ENCODE measurements at regions not wholly inside any gene's neighbourhood (a gene's known extent, or its start where the extent isn't known, plus 50 kb on each side); places are given as distances from the start of the nearest gene placed in this dataset.

- TF ChIP-seq, protein P1, sequence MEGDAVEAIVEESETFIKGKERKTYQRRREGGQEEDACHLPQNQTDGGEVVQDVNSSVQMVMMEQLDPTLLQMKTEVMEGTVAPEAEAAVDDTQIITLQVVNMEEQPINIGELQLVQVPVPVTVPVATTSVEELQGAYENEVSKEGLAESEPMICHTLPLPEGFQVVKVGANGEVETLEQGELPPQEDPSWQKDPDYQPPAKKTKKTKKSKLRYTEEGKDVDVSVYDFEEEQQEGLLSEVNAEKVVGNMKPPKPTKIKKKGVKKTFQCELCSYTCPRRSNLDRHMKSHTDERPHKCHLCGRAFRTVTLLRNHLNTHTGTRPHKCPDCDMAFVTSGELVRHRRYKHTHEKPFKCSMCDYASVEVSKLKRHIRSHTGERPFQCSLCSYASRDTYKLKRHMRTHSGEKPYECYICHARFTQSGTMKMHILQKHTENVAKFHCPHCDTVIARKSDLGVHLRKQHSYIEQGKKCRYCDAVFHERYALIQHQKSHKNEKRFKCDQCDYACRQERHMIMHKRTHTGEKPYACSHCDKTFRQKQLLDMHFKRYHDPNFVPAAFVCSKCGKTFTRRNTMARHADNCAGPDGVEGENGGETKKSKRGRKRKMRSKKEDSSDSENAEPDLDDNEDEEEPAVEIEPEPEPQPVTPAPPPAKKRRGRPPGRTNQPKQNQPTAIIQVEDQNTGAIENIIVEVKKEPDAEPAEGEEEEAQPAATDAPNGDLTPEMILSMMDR (IDR thresholded peaks at IDR 0.05): no peak
- TF ChIP-seq POLR2A (IDR thresholded peaks at IDR 0.05): no peak
These were observed 536.8 kb downstream of the BNC2 start for GRCh38 chr9:16333691-16334090.

All from right lobe of liver (tissue), 4 donors.